ENCODE measurements at regions not wholly inside any gene's neighbourhood (a gene's known extent, or its start where the extent isn't known, plus 50 kb on each side); places are given as distances from the start of the nearest gene placed in this dataset.

GRCh38 chr3:177567833-177568232, 370.6 kb upstream of the TBL1XR1 start (continued):
- no peak for TF ChIP-seq ZNF329 (CRISPR knock-in tag; IDR thresholded peaks at IDR 0.05; ENCODE audit: low read depth)
- TF ChIP-seq ZNF451 (CRISPR knock-in tag; IDR thresholded peaks at IDR 0.05): no peak
- TF ChIP-seq ZNF232 (CRISPR knock-in tag; IDR thresholded peaks at IDR 0.05; ENCODE audit: borderline replicate concordance): no peak

GRCh38 chr3:177569193-177569592, 371.9 kb upstream of the TBL1XR1 start:
- no peaks in the 10 kb centered on the region for H3K36me3 ChIP-seq (replicated peaks in 1 of 2; ENCODE audit: control insufficient read depth in 1 of 2, insufficient read depth in 2 of 2, low read length in 2 of 2)
- ATAC-seq: no peak
- no peak for TF ChIP-seq SRSF4 (IDR thresholded peaks at IDR 0.05; ENCODE audit: low read depth, low read length, poor library complexity, severe bottlenecking)
- TF ChIP-seq ZNF770 (CRISPR knock-in tag; IDR thresholded peaks at IDR 0.05): no peak
- TF ChIP-seq XBP1 (CRISPR knock-in tag; IDR thresholded peaks at IDR 0.05): no peak
- TF ChIP-seq USF2 (IDR thresholded peaks at IDR 0.05; ENCODE audit: low read depth, low read length): no peak
- no peak for TF ChIP-seq USF2 (CRISPR knock-in tag; IDR thresholded peaks at IDR 0.05; ENCODE audit: borderline replicate concordance)
- no peak for TF ChIP-seq HMGA1 (CRISPR knock-in tag; conservative IDR thresholded peaks at IDR 0.05)
- TF ChIP-seq ETV5 (CRISPR knock-in tag; IDR thresholded peaks at IDR 0.05; ENCODE audit: borderline replicate concordance): no peak
- no peak for TF ChIP-seq ZMYM4 (CRISPR knock-in tag; IDR thresholded peaks at IDR 0.05)
- TF ChIP-seq CHCHD3 (CRISPR knock-in tag; IDR thresholded peaks at IDR 0.05): no peak
- TF ChIP-seq ZNF235 (CRISPR knock-in tag; IDR thresholded peaks at IDR 0.05; ENCODE audit: borderline replicate concordance): no peak
- no peak for TF ChIP-seq ZNF468 (CRISPR knock-in tag; IDR thresholded peaks at IDR 0.05)
- TF ChIP-seq ISL2 (CRISPR knock-in tag; IDR thresholded peaks at IDR 0.05): no peak
- TF ChIP-seq ZNF773 (CRISPR knock-in tag; IDR thresholded peaks at IDR 0.05; ENCODE audit: borderline replicate concordance): no peak
- TF ChIP-seq THYN1 (CRISPR knock-in tag; IDR thresholded peaks at IDR 0.05; ENCODE audit: borderline replicate concordance, low read depth): no peak
- TF ChIP-seq RNF219 (CRISPR knock-in tag; IDR thresholded peaks at IDR 0.05): no peak
- no peak for TF ChIP-seq CEBPB (IDR thresholded peaks at IDR 0.05; ENCODE audit: borderline replicate concordance, low read depth, low read length)
- no peak for TF ChIP-seq CHD2 (IDR thresholded peaks at IDR 0.05; ENCODE audit: low read depth, low read length)

More at GRCh38 chr3:177569193-177569592, 371.9 kb upstream of the TBL1XR1 start:
- Histone ChIP-seq H3K9ac (ENCODE audit: insufficient read depth, low read depth, low read length) (no peak overlapping the region), H3K27me3 (ENCODE audit: control insufficient read depth in 1 of 2, insufficient read depth in 2 of 2, low read length in 2 of 2) (no peaks in the 10 kb centered on the region; a peak in 1 of 5 replicates), H3K4me3 (replicated peaks in 1 of 3; ENCODE audit: insufficient read depth in 1 of 3, low read depth in 2 of 3, low read length in 3 of 3) (no peak overlapping the region), H3K4me1 (ENCODE audit: insufficient read depth, low read length) (peaks cover 2% of the 10 kb centered on the region), H3K9me3 (ENCODE audit: low read length) (no peaks in the 10 kb centered on the region), H2AFZ (ENCODE audit: low read length) (no peak overlapping the region), H3K79me2 (ENCODE audit: insufficient read depth, low read length) (no peaks in the 10 kb centered on the region), H3K4me2 (ENCODE audit: low read depth, low read length) (no peak overlapping the region), H3K27ac (ENCODE audit: extremely low read length, insufficient read depth, low read length) (no peak overlapping the region), H4K20me1 (ENCODE audit: insufficient read depth, low read length) (no peaks in the 10 kb centered on the region)
- DNase-seq (ENCODE audit: low spot score) (no peak), FAIRE-seq (no peak)
- POLR2A ChIA-PET: no interaction called here
- CTCF ChIA-PET (ENCODE audit: low intra/inter-chr PET ratio, low total read pairs): no interaction called here
- intact Hi-C loops (cut with micrococcal nuclease; ENCODE audit: unreplicated experiment) (no loop called here), in situ Hi-C loops (cut with HindIII; ENCODE audit: extremely low pct_ligation_motif_present, low pct_unique_long_range_greater_than_20kb) (no loop called here)
- WGBS (ENCODE audit: low lambda C conversion rate): 5% methylated on average over 4 of the region's 4 CpGs
- no TSS peak for BruUV-seq (replicated peaks)
